ENCODE measurements at regions not wholly inside any gene's neighbourhood (a gene's known extent, or its start where the extent isn't known, plus 50 kb on each side); places are given as distances from the start of the nearest gene placed in this dataset.

GRCh38 chr12:111143271-111143670, 222.9 kb upstream of the MYL2 start:
- no peak for TF ChIP-seq CTCF (IDR thresholded peaks at IDR 0.05)
- no peak for TF ChIP-seq POLR2A (IDR thresholded peaks at IDR 0.05)
- TF ChIP-seq POLR2AphosphoS5 (IDR thresholded peaks at IDR 0.05) = no peak

All from breast epithelium (tissue), 3 donors.